Epithelial cell of proximal tubule (primary cell): ENCODE measurements at regions not wholly inside any gene's neighbourhood (a gene's known extent, or its start where the extent isn't known, plus 50 kb on each side); places are given as distances from the start of the nearest gene placed in this dataset.

ENCODE experiments used
- DNase-seq: peaks from one replicate; pipeline ENCODE4 v3.0.0-alpha.2; 2011; ENCODE audit warnings: low read depth
- H3K4me3 ChIP-seq: 2 replicates; pipeline ENCODE4 v1.5.1; 2011; ENCODE audit warnings: low read depth, mild to moderate bottlenecking, low read length
- TF ChIP-seq, protein P1 (sequence below): conservative IDR thresholded peaks from 2 replicates; pipeline ENCODE4 v1.5.1; 2012; ENCODE audit warnings: low read depth, mild to moderate bottlenecking, low read length

DNA sequence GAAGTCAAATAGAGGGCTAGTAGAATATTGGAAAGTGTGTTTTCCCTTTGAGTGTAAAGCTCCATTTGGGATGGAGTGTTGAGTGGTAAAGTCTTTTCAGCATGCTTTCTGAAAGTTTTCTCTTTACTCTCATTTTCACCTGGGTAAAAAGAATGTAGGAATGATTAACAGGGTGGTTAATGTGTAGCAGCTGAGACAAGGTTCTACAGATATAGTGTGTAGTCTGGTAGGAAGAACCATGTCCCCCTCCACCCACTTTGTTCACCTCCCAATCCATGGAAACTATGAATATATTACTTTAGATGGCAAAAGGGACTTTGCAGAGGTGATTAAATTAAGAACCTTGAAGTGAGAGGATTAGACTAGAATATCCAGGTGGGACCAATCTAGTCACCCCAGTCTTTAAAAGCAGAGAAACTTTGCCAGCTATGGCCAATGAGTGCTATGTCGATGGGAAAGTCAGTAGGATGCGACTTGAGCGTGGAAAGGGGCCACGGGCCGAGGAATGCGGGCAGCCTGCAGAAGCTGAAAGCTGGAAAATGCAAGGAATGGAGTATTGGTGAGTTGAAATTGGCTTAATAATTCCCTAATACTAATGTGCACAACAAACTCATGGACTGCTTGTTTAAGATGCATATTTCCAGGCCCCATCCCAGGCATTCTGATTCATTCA lies 166.3 kb upstream of the AHR start:
- no peak for DNase-seq
- TF ChIP-seq, protein P1, sequence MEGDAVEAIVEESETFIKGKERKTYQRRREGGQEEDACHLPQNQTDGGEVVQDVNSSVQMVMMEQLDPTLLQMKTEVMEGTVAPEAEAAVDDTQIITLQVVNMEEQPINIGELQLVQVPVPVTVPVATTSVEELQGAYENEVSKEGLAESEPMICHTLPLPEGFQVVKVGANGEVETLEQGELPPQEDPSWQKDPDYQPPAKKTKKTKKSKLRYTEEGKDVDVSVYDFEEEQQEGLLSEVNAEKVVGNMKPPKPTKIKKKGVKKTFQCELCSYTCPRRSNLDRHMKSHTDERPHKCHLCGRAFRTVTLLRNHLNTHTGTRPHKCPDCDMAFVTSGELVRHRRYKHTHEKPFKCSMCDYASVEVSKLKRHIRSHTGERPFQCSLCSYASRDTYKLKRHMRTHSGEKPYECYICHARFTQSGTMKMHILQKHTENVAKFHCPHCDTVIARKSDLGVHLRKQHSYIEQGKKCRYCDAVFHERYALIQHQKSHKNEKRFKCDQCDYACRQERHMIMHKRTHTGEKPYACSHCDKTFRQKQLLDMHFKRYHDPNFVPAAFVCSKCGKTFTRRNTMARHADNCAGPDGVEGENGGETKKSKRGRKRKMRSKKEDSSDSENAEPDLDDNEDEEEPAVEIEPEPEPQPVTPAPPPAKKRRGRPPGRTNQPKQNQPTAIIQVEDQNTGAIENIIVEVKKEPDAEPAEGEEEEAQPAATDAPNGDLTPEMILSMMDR, result no peak
- no peak overlapping the region for H3K4me3 ChIP-seq

DNA sequence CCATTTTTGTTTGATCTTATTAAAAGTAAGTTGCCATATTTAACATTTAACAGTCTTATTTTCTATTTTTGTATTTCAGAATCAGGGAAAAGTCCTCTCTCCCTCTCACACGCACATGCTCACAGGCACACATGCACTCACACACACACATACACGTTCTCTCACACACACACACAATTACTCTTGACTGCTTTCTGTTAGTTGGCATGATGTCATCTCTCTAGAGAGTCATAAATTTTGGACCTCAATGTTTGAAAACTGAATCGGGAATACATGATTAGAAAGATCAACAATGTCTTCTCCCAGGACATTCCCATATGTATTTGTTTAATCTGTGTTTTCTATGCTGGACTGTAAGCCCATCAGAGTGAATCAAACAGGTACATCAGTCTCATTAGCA lies 165.7 kb upstream of the AHR start:
- DNase-seq, result no peak
- TF ChIP-seq, protein P1, result no peak
- no peak overlapping the region for H3K4me3 ChIP-seq

DNA sequence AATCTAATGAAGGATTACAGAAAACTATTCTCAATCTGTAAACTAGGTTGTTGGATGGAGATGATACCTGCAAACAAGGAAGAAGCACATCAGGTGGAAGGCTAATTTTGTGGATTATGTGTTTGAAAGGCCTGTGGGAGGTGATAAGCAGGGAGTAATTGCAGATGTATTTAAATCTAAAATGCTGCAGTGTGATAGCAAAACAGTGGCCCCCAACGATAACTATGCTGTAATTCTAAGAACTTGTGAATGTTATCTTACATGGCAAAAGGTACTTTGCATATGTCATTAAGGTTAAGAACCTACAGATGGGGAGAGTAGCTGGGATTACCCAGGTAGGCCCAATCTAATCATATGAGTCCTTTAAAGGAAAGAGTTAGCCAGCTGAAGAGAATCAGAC lies 164.5 kb upstream of the AHR start:
- TF ChIP-seq, protein P1, result no peak
- no peak for DNase-seq
- no peak overlapping the region for H3K4me3 ChIP-seq

DNA sequence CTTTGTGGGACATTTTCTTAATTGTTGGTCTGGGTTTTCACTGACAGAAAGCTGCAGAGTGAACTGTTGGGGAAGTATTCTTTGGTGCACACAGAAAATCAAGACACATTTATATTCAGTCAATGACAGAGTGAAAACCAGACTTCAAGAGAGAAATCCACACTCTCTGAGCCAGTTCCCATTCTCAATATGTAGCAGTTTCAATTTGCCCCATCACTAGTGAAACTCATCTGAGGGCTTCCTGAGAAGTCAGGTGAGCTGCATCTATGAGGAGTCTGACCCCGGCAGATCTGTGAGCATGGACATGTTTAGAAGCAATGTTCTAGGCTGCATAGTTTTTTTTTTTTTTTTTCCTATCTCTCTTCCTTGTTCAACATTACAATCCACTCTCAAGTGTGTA lies 163.7 kb upstream of the AHR start:
- no peak for DNase-seq
- H3K4me3 ChIP-seq, result no peak overlapping the region
- TF ChIP-seq, protein P1, result no peak

DNA sequence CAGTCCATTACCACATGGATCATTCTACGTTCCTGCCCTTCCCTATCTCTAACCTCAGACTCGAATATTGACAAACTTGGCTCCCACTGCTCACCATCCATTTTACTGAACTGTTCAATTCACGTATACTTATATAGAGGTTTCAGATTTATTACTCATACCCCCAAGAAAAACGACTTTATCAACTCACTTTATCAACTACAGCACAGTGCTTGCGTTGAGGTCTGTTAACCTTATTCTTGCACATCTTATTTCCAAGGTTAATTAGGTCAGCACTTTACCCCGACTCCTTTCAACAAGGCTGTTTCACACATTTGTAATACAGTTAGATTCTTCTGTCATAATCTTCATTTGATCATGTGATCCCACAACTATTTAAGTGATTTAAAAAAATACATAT lies 162.3 kb upstream of the AHR start:
- no peak for DNase-seq
- TF ChIP-seq, protein P1, result no peak
- H3K4me3 ChIP-seq, result no peak overlapping the region

DNA sequence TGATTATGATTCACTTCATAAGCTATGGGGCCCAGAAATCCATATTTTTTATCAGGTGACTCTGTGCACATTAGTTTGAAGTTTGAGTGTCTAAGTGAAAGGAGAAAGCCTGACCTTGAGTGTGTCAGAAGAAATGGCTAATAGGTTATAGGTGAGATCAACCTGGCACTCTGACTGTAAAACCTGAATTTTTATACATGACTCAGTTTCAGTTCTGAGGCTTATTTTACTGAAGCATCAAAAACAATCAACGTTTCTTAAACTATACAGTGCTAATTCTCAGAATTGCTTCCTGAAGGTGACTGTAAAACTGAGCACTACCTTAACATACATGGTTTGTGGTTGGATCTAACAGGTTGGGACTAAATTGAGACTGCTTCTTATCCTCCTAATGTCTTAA lies 159.4 kb upstream of the AHR start:
- no peak overlapping the region for H3K4me3 ChIP-seq
- TF ChIP-seq, protein P1, result no peak
- no peak for DNase-seq

DNA sequence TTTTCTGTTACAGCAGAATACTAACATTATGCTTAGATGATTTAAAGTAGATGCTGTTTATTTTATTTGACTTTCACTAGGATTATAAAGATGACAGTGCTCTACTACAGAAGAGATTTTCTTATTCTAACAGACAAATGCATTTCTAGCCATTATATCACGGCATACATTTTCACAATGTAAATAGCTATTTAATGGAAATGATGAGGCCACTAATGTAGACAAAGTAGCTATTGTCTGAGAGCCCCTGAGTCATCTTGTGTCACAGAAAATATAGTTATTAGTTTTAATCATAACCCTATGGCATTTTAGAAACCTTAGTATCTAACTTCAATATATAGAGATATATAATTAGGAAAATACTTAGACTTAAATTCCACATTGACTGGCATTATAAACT lies 158.0 kb upstream of the AHR start:
- DNase-seq, result no peak
- no peak overlapping the region for H3K4me3 ChIP-seq
- TF ChIP-seq, protein P1, result no peak
